ENCODE measurements at regions not wholly inside any gene's neighbourhood (a gene's known extent, or its start where the extent isn't known, plus 50 kb on each side); places are given as distances from the start of the nearest gene placed in this dataset.
"Not testable (repeated sequence)": the region's sequence is repeated elsewhere in the genome, so short reads cannot be mapped to it uniquely, and the experiment has no call there.

GRCh38 chr1:30469426-30469825, 254.0 kb downstream of the MATN1 start:
- no peak for TF ChIP-seq JUND (IDR thresholded peaks at IDR 0.05; ENCODE audit: low read depth)
- in situ Hi-C loops (cut with HindIII; ENCODE audit: low pct_unique_long_range_greater_than_20kb, low sequenced_read_pairs): no loop called here
- DNase-seq (ENCODE audit: low read depth in 1 of 2, low spot score in 1 of 2): no peak

DNA sequence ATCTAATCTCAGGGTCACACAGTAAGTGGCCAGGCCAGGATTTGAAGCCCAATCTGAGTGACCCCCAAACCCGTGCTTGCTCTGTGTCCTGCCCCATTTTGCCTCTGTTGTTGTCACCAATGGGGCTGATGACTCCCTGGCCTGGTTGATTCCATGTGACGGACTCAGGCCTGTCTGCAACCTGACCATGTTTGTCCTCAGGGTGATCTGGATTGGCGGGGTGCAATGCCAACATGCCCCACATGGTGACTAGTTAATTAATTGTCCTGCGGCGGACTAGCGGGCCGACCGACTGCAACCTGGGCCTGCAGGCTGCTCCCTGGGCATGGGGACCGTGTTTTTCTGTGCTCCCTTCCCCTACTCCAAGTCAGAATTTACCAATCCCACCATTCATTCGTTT, 256.3 kb downstream of the MATN1 start:
- in situ Hi-C loops (cut with HindIII; ENCODE audit: low pct_unique_long_range_greater_than_20kb, low sequenced_read_pairs): no loop called here
- no peak for TF ChIP-seq JUND (IDR thresholded peaks at IDR 0.05; ENCODE audit: low read depth)
- DNase-seq (ENCODE audit: low read depth in 1 of 2, low spot score in 1 of 2): no peak

DNA sequence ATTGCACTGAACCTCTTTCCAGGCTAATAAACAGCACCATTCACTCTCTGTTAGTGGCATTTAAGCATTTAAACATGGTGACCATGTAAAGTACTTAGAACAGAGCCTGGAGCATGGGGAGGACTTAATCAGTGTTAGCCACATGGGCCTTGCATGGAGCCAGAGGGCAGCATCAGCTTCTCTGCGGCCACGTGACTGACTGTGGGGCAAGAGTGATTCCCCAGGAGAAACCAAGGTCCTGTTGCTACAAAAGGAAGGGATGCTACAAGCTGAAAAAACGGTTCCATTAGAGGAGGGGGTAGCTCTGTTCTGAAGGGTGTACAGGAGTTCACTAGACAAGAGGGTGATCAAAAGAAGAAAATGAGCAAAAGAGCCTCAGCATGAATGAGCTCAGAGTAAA, 256.8 kb downstream of the MATN1 start:
- in situ Hi-C loops (cut with HindIII; ENCODE audit: low pct_unique_long_range_greater_than_20kb, low sequenced_read_pairs): no loop called here
- TF ChIP-seq JUND (IDR thresholded peaks at IDR 0.05; ENCODE audit: low read depth): no peak
- DNase-seq (ENCODE audit: low read depth in 1 of 2, low spot score in 1 of 2): no peak

- no peak for DNase-seq (ENCODE audit: low read depth in 1 of 2, low spot score in 1 of 2)
- in situ Hi-C loops (cut with HindIII; ENCODE audit: low pct_unique_long_range_greater_than_20kb, low sequenced_read_pairs): no loop called here
- TF ChIP-seq JUND (IDR thresholded peaks at IDR 0.05; ENCODE audit: low read depth): no peak
Observed at GRCh38 chr1:30466026-30466425, 257.4 kb downstream of the MATN1 start.

GRCh38 chr1:30465096-30465495, 258.3 kb downstream of the MATN1 start:
- no peak for DNase-seq (ENCODE audit: low read depth in 1 of 2, low spot score in 1 of 2)
- no peak for TF ChIP-seq JUND (IDR thresholded peaks at IDR 0.05; ENCODE audit: low read depth)
- in situ Hi-C loops (cut with HindIII; ENCODE audit: low pct_unique_long_range_greater_than_20kb, low sequenced_read_pairs): no loop called here

- no peak for DNase-seq (ENCODE audit: low read depth in 1 of 2, low spot score in 1 of 2)
- in situ Hi-C loops (cut with HindIII; ENCODE audit: low pct_unique_long_range_greater_than_20kb, low sequenced_read_pairs): no loop called here
- no peak for TF ChIP-seq JUND (IDR thresholded peaks at IDR 0.05; ENCODE audit: low read depth)
Observed at GRCh38 chr1:30464187-30464617, 259.2 kb downstream of the MATN1 start.

DNA sequence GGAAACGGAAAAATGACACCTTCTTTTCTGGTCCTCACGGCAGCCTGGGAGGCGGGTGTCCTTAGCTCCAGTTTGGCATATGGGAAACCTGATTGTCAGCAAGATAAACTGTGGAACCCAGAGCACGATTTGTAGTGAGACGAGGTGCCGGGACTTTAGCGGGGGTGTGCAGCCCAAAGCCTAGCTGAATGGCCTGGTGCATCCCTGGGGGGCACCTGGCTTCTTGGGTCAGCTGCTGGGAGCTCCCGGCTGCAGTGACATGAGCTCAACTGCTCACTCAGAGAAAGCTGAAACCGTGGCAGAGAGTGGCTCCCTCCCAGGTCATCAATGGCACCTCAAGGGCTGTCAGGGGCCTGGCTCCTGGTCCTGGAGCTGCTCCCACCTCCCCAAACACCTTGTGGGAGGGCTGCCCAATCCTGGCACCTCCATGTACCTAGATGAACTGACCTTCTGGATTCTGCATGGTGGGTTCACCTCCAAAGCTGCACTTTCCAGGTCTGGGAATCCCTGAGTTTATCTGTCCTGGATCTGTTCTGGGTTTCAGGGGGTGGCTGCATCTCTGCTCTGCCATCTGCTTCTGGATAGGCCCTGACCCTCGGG, 260.5 kb downstream of the MATN1 start:
- no peak for DNase-seq (ENCODE audit: low read depth in 1 of 2, low spot score in 1 of 2)
- in situ Hi-C loops (cut with HindIII; ENCODE audit: low pct_unique_long_range_greater_than_20kb, low sequenced_read_pairs): no loop called here
- no peak for TF ChIP-seq JUND (IDR thresholded peaks at IDR 0.05; ENCODE audit: low read depth)

DNA sequence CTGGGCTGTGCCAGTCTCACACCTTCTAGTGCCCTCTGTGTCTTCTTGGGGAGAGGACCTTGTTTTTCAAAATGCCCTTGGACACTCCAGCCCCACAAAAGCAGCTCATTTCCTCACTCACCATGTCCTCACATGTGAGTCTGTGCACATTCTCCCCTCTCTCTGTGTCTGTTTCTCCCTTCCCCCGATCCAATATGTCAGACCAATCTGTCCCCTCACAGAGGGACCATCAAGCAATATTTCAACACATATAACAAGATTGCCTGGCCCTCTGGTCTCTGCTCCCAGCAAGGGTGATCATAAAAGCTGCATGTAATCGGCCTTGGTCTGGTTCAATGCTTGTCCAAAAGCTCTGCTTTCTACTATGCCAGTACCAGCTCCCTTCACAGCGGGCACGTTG, 261.2 kb downstream of the MATN1 start:
- no peak for TF ChIP-seq JUND (IDR thresholded peaks at IDR 0.05; ENCODE audit: low read depth)
- DNase-seq (ENCODE audit: low read depth in 1 of 2, low spot score in 1 of 2): no peak
- in situ Hi-C loops (cut with HindIII; ENCODE audit: low pct_unique_long_range_greater_than_20kb, low sequenced_read_pairs): no loop called here

DNA sequence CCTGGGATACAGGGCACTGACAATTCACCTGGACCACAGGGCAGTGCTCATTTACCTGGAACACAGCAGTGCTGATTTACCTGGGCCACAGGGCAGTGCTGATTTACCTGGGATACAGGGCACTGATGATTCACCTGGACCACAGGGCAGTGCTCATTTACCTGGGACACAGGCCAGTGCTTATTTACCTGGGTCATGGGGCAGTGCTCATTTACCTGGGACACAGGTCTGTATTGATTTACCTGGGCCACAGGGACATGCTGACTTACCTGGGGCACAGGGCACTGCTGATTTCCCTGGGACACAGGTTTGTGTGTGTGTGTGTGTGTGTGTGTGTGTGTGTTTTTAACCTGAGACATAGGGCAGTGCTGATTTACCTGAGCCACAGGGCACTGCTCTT, 261.7 kb downstream of the MATN1 start:
- TF ChIP-seq JUND (IDR thresholded peaks at IDR 0.05; ENCODE audit: low read depth): no peak
- in situ Hi-C loops (cut with HindIII; ENCODE audit: low pct_unique_long_range_greater_than_20kb, low sequenced_read_pairs): no loop called here
- DNase-seq (ENCODE audit: low read depth in 1 of 2, low spot score in 1 of 2): peak in 1 of 2 experiments; percentile 54

DNA sequence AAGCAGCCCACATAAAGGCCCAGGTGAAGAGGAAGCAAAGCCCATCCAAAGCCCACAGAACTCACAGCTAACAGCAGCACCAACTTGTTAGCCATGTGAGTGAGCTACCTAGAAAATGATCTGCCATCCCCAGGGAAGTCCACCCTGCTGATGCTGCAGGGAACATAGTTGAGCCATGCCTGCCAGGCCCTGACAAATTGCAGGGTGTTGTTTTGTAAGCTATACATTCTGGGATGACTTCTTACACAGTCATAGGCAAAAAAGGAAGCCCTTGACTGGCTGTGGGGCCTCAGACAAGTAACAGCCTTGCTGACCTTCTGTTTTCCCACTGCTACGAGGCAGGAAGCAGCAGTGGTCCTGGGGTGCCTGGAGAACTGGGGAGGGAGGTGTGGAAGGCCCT, 262.7 kb downstream of the MATN1 start:
- no peak for TF ChIP-seq JUND (IDR thresholded peaks at IDR 0.05; ENCODE audit: low read depth)
- in situ Hi-C loops (cut with HindIII; ENCODE audit: low pct_unique_long_range_greater_than_20kb, low sequenced_read_pairs): no loop called here
- no peak for DNase-seq (ENCODE audit: low read depth in 1 of 2, low spot score in 1 of 2)

DNA sequence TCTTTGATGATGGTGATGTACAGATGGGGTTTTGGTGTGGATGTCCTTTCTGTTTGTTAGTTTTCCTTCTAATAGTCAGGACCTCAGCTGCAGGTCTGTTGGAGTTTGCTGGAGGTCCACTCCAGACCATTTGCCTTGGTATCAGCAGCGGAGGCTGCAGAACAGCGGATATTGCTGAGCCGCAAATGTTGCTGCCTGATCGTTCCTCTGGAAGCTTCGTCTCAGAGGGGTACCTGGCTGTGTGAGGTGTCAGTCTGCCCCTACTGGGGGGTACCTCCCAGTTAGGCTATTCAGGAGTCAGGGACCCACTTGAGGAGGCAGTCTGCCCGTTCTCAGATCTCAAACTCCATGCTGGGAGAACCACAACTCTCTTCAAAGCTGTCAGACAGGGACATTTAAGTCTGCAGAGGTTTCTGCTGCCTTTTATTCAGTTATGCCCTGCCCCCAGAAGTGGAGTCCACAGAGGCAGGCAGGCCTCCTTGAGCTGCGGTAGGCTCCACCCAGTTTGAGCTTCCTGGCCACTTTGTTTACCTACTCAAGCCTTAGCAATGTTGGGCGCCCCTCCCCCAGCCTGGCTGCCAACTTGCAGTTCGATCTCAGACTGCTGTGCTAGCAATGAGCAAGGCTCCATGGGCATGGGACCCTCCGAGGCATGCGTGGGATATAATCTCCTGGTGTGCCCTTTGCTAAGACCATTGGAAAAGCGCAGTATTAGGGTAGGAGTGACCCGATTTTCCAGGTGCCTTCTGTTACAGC, 264.5 kb downstream of the MATN1 start:
- in situ Hi-C loops (cut with HindIII; ENCODE audit: low pct_unique_long_range_greater_than_20kb, low sequenced_read_pairs); DNase-seq (ENCODE audit: low read depth in 1 of 2, low spot score in 1 of 2): not testable (repeated sequence)

DNA sequence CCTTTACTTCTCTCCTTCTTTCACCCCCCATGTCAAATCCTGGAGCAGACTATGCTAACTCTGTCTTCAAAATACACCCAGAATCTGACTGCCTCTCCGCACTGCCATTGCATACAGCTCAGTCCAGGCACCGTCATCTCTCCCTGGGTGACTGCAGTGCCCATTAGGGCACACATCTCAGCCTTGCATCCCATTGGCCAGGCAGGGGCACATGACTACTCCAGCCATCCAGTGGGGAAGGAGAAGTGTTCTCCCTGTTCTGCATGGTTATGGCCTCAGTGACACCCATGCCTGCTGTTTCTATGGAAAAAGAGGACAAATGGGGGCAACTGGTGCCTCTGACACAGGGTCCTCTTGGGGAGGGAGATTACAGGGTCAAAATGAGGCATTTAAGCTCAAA, 270.5 kb downstream of the MATN1 start:
- in situ Hi-C loops (cut with HindIII; ENCODE audit: low pct_unique_long_range_greater_than_20kb, low sequenced_read_pairs): no loop called here
- TF ChIP-seq JUND (IDR thresholded peaks at IDR 0.05; ENCODE audit: low read depth): no peak
- DNase-seq (ENCODE audit: low read depth in 1 of 2, low spot score in 1 of 2): no peak

DNA sequence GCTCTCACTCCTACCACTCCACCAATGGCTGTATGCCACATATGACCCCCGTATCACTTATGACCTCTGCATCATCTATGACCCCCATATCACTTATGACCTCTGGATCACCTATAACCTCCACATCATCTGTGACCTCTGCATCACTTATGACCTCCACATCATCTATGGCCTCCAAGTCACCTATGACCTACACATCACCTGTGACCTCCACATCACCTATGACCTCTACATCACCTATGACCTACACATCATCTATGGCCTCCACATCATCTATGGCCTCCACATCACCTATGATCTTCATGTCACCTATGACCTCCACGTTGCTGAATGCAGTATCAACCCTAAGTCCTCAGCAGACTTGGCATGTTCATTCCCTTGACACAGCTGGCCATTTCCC, 271.2 kb downstream of the MATN1 start:
- DNase-seq (ENCODE audit: low read depth in 1 of 2, low spot score in 1 of 2): no peak
- TF ChIP-seq JUND (IDR thresholded peaks at IDR 0.05; ENCODE audit: low read depth): no peak
- in situ Hi-C loops (cut with HindIII; ENCODE audit: low pct_unique_long_range_greater_than_20kb, low sequenced_read_pairs): no loop called here

Data from T47D (cell line).